ENCODE measurements at regions not wholly inside any gene's neighbourhood (a gene's known extent, or its start where the extent isn't known, plus 50 kb on each side); places are given as distances from the start of the nearest gene placed in this dataset.

DNA sequence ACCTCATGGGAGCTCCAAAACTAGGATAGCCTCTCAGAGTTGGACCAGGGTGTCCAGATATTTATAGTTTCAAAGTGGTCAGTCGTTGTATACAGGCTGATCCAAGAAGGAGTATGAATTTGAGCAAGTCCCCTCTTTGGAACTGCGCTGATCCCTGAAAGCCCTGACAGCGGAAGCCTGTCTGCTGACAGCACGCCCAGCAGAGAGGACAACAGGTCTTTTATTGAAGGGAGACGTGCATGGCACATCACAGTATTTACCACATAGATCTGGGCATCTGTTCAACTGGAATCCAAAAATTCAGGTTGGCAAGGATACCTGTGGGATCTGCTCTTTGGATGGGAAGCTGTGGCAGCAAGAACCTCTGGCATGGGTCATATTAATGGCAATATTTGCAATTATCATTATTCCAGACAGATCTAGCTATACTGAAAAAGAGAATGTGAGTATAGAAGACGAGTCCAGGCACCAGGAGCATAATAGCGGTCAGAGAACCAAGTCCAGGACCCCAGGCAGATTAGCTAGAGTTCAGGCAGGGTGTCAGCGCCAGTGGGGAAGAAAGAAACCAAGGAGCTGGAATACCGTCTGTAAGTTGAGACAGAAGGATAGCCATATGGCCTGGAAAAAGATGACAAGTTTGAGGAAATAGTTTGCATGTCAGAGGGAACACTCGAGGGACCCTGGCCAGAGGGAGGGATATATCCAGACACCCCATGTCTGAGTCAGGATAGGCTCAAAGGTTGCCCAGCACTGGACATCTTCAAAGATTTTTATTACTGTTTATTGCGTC is 260.4 kb upstream of the FANCL start (continued):
- TF ChIP-seq PPARA (CRISPR knock-in tag; IDR thresholded peaks at IDR 0.05; ENCODE audit: borderline replicate concordance): no peak
- no peak for TF ChIP-seq ZC3H10 (CRISPR knock-in tag; IDR thresholded peaks at IDR 0.05)
- TF ChIP-seq ESRRG (CRISPR knock-in tag; IDR thresholded peaks at IDR 0.05): no peak

DNA sequence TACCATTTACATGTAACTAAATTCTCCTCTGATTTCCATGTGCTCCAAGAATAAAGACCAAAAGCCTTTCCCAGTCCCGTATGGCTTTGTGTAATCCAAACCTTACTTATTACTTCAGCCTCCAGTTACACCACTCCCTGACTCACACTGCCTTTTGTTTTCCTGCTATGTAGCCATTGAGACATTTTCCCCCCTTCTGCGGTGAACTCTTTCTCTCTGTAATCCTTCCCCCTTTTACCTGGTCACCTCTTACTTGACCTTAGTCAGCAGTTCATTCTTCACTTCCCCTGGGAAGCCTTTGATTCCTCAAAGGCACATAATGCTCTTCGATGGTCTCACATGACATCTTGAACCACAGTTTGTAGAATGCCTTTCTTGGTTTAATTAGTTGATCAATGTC is 256.0 kb upstream of the FANCL start:
- TF ChIP-seq ISL1 (CRISPR knock-in tag; IDR thresholded peaks at IDR 0.05): no peak
- no peak for TF ChIP-seq ARNTL (CRISPR knock-in tag; IDR thresholded peaks at IDR 0.05; ENCODE audit: borderline replicate concordance, low read depth)
- TF ChIP-seq, protein P1, sequence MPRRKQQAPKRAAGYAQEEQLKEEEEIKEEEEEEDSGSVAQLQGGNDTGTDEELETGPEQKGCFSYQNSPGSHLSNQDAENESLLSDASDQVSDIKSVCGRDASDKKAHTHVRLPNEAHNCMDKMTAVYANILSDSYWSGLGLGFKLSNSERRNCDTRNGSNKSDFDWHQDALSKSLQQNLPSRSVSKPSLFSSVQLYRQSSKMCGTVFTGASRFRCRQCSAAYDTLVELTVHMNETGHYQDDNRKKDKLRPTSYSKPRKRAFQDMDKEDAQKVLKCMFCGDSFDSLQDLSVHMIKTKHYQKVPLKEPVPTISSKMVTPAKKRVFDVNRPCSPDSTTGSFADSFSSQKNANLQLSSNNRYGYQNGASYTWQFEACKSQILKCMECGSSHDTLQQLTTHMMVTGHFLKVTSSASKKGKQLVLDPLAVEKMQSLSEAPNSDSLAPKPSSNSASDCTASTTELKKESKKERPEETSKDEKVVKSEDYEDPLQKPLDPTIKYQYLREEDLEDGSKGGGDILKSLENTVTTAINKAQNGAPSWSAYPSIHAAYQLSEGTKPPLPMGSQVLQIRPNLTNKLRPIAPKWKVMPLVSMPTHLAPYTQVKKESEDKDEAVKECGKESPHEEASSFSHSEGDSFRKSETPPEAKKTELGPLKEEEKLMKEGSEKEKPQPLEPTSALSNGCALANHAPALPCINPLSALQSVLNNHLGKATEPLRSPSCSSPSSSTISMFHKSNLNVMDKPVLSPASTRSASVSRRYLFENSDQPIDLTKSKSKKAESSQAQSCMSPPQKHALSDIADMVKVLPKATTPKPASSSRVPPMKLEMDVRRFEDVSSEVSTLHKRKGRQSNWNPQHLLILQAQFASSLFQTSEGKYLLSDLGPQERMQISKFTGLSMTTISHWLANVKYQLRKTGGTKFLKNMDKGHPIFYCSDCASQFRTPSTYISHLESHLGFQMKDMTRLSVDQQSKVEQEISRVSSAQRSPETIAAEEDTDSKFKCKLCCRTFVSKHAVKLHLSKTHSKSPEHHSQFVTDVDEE (CRISPR knock-in tag; IDR thresholded peaks at IDR 0.05): no peak
- TF ChIP-seq OSR1 (CRISPR knock-in tag; IDR thresholded peaks at IDR 0.05): no peak
- TF ChIP-seq PPARA (CRISPR knock-in tag; IDR thresholded peaks at IDR 0.05; ENCODE audit: borderline replicate concordance): no peak
- TF ChIP-seq RARB (CRISPR knock-in tag; IDR thresholded peaks at IDR 0.05): no peak
- TF ChIP-seq ESRRG (CRISPR knock-in tag; IDR thresholded peaks at IDR 0.05): no peak
- no peak for TF ChIP-seq ZC3H10 (CRISPR knock-in tag; IDR thresholded peaks at IDR 0.05)
- no peak for ATAC-seq

DNA sequence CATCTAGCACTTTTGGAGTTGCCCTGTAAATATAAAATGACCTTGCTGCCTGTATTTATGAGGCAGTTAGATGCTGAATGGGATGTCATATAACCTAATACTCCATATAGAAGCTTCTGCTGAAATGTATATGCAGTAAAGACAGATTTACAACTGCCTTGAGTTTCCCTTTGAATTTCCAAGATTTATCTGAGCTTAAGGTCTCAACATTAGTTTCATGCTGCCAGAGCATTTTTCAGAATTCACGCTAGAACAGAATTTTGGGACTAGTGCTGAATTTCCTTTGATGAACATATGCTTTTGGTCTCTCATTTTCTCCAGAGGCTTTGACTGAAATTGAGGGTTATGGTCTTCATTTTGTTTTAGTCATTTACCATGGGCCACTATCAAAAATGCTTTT is 254.7 kb upstream of the FANCL start:
- no peak for ATAC-seq
- TF ChIP-seq, protein P2, sequence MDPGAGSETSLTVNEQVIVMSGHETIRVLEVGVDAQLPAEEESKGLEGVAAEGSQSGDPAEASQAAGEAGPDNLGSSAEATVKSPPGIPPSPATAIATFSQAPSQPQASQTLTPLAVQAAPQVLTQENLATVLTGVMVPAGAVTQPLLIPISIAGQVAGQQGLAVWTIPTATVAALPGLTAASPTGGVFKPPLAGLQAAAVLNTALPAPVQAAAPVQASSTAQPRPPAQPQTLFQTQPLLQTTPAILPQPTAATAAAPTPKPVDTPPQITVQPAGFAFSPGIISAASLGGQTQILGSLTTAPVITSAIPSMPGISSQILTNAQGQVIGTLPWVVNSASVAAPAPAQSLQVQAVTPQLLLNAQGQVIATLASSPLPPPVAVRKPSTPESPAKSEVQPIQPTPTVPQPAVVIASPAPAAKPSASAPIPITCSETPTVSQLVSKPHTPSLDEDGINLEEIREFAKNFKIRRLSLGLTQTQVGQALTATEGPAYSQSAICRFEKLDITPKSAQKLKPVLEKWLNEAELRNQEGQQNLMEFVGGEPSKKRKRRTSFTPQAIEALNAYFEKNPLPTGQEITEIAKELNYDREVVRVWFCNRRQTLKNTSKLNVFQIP (CRISPR knock-in tag; IDR thresholded peaks at IDR 0.05; ENCODE audit: borderline replicate concordance, low read depth): no peak
- TF ChIP-seq ESRRG (CRISPR knock-in tag; IDR thresholded peaks at IDR 0.05) (no peak), RARB (CRISPR knock-in tag; IDR thresholded peaks at IDR 0.05) (no peak), ZNF70 (CRISPR knock-in tag; IDR thresholded peaks at IDR 0.05) (no peak), ZNF8 (CRISPR knock-in tag; IDR thresholded peaks at IDR 0.05) (no peak), ZC3H10 (CRISPR knock-in tag; IDR thresholded peaks at IDR 0.05) (no peak), ZNF565 (CRISPR knock-in tag; conservative IDR thresholded peaks at IDR 0.05; ENCODE audit: low read depth) (no peak), CSDC2 (CRISPR knock-in tag; IDR thresholded peaks at IDR 0.05) (no peak)
- TF ChIP-seq, protein P3, sequence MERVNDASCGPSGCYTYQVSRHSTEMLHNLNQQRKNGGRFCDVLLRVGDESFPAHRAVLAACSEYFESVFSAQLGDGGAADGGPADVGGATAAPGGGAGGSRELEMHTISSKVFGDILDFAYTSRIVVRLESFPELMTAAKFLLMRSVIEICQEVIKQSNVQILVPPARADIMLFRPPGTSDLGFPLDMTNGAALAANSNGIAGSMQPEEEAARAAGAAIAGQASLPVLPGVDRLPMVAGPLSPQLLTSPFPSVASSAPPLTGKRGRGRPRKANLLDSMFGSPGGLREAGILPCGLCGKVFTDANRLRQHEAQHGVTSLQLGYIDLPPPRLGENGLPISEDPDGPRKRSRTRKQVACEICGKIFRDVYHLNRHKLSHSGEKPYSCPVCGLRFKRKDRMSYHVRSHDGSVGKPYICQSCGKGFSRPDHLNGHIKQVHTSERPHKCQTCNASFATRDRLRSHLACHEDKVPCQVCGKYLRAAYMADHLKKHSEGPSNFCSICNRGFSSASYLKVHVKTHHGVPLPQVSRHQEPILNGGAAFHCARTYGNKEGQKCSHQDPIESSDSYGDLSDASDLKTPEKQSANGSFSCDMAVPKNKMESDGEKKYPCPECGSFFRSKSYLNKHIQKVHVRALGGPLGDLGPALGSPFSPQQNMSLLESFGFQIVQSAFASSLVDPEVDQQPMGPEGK (CRISPR knock-in tag; IDR thresholded peaks at IDR 0.05; ENCODE audit: borderline replicate concordance): no peak
- TF ChIP-seq, protein P4, sequence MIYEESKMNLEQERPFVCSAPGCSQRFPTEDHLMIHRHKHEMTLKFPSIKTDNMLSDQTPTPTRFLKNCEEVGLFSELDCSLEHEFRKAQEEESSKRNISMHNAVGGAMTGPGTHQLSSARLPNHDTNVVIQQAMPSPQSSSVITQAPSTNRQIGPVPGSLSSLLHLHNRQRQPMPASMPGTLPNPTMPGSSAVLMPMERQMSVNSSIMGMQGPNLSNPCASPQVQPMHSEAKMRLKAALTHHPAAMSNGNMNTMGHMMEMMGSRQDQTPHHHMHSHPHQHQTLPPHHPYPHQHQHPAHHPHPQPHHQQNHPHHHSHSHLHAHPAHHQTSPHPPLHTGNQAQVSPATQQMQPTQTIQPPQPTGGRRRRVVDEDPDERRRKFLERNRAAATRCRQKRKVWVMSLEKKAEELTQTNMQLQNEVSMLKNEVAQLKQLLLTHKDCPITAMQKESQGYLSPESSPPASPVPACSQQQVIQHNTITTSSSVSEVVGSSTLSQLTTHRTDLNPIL (CRISPR knock-in tag; IDR thresholded peaks at IDR 0.05; ENCODE audit: low read depth): no peak
- TF ChIP-seq, protein P1 (CRISPR knock-in tag; IDR thresholded peaks at IDR 0.05): no peak

DNA sequence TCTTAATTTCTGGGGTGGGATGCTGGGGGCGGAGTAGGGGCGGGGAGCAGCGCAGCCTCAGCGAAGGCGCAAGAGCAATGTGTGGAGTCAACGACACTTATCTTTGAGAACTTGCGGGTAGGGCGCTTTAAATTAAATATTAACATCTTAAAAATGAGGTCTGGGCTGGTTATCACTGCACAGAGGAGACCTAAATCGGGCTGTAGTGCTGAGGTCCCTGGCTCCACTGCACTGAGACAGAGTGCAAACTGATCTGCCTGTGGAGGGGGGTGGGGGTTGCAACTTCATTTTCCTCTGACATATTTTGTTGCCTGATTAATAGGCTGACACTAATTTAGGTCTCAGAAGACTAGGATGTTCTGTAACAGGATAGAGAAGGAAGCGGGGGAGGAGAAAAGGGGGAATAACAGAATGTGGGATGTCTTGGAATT is 253.0 kb upstream of the FANCL start:
- TF ChIP-seq, protein P4 (CRISPR knock-in tag; IDR thresholded peaks at IDR 0.05; ENCODE audit: low read depth): no peak
- TF ChIP-seq ZC3H10 (CRISPR knock-in tag; IDR thresholded peaks at IDR 0.05): no peak
- ATAC-seq: no peak
